Right kidney (tissue), 1 donor: ENCODE measurements at regions not wholly inside any gene's neighbourhood (a gene's known extent, or its start where the extent isn't known, plus 50 kb on each side); places are given as distances from the start of the nearest gene placed in this dataset.

Source experiments
- DNase-seq: peaks from one replicate; pipeline ENCODE4 v3.0.0-alpha.2; 2016

GRCh38 chr2:23112517-23112916 is 272.5 kb upstream of the KLHL29 start:
- no peak for DNase-seq

- DNase-seq: no peak
Observed at GRCh38 chr2:23114299-23114698, 270.7 kb upstream of the KLHL29 start.

GRCh38 chr2:23118313-23118712 is 266.7 kb upstream of the KLHL29 start:
- DNase-seq: no peak

- no peak for DNase-seq
Observed at GRCh38 chr2:23118894-23119293, 266.1 kb upstream of the KLHL29 start.

- DNase-seq: no peak
Observed at GRCh38 chr2:23120161-23120560, 264.8 kb upstream of the KLHL29 start.

GRCh38 chr2:23121968-23122648 is 262.9 kb upstream of the KLHL29 start:
- DNase-seq: no peak

GRCh38 chr2:23122681-23123215 is 262.2 kb upstream of the KLHL29 start:
- DNase-seq: no peak

- DNase-seq: no peak
Observed at GRCh38 chr2:23123686-23124085, 261.3 kb upstream of the KLHL29 start.

GRCh38 chr2:23124214-23124750 is 260.7 kb upstream of the KLHL29 start:
- no peak for DNase-seq

GRCh38 chr2:23127465-23127864 is 257.5 kb upstream of the KLHL29 start:
- DNase-seq: no peak

GRCh38 chr2:23128684-23129292 is 256.2 kb upstream of the KLHL29 start:
- DNase-seq: no peak

GRCh38 chr2:23131066-23131575 is 253.9 kb upstream of the KLHL29 start:
- DNase-seq: no peak

- DNase-seq: no peak
Observed at GRCh38 chr2:23132000-23132399, 253.0 kb upstream of the KLHL29 start.

- DNase-seq: no peak
Observed at GRCh38 chr2:23132823-23133595, 252.0 kb upstream of the KLHL29 start.

GRCh38 chr2:23134726-23135125 is 250.3 kb upstream of the KLHL29 start:
- no peak for DNase-seq

GRCh38 chr2:23135481-23136100 is 249.4 kb upstream of the KLHL29 start:
- no peak for DNase-seq

- no peak for DNase-seq
Observed at GRCh38 chr2:23137166-23137565, 247.8 kb upstream of the KLHL29 start.

- no peak for DNase-seq
Observed at GRCh38 chr2:23138701-23139100, 246.3 kb upstream of the KLHL29 start.

GRCh38 chr2:23145460-23145859 is 239.5 kb upstream of the KLHL29 start:
- DNase-seq: no peak

GRCh38 chr2:23146011-23146410 is 239.0 kb upstream of the KLHL29 start:
- DNase-seq: no peak

- no peak for DNase-seq
Observed at GRCh38 chr2:23148342-23148741, 236.6 kb upstream of the KLHL29 start.

GRCh38 chr2:23149777-23150176 is 235.2 kb upstream of the KLHL29 start:
- DNase-seq: no peak
